ENCODE measurements at regions not wholly inside any gene's neighbourhood (a gene's known extent, or its start where the extent isn't known, plus 50 kb on each side); places are given as distances from the start of the nearest gene placed in this dataset.

- H2BK15ac ChIP-seq (ENCODE audit: low read depth, low read length), result no peak overlapping the region
- no peaks in the 10 kb centered on the region; the same call in 1 of the 2 replicates for H3K4me1 ChIP-seq (ENCODE audit: insufficient read depth, low read length)
- no peak overlapping the region for H3K4me2 ChIP-seq (ENCODE audit: insufficient read depth, insufficient read length, low read length)
- no peak for TF ChIP-seq CTCF (conservative IDR thresholded peaks at IDR 0.05)
- no peaks in the 10 kb centered on the region for H3K9me3 Mint-ChIP-seq
- no peak overlapping the region; a peak in 2 of 7 replicates for H3K27ac Mint-ChIP-seq
- H2BK5ac ChIP-seq (ENCODE audit: insufficient read length, low read length), result no peak overlapping the region
- H2BK120ac ChIP-seq (ENCODE audit: low read depth, low read length, poor library complexity, severe bottlenecking), result no peak overlapping the region
- H2BK20ac ChIP-seq (ENCODE audit: low read depth, low read length, poor library complexity, severe bottlenecking), result no peak overlapping the region
- H4K8ac ChIP-seq (replicated peaks; ENCODE audit: insufficient read length, low read depth, low read length), result no peak overlapping the region
- H3K23me2 ChIP-seq (ENCODE audit: insufficient read length, low read depth, low read length, poor library complexity, severe bottlenecking), result no peaks in the 10 kb centered on the region
- no peak overlapping the region for H4K5ac ChIP-seq (ENCODE audit: insufficient read length, low read depth, low read length)
- no peak overlapping the region for H3K4me3 Mint-ChIP-seq
- H3K27me3 ChIP-seq (ENCODE audit: insufficient read depth, low read length), result no peaks in the 10 kb centered on the region
- no peak overlapping the region for H3K56ac ChIP-seq (ENCODE audit: insufficient read length, low read depth, low read length)
- no peaks in the 10 kb centered on the region for H3K79me1 ChIP-seq (ENCODE audit: insufficient read depth, low read depth, low read length, poor library complexity, severe bottlenecking)
- H3K23ac ChIP-seq (ENCODE audit: insufficient read length, low read depth, low read length), result no peak overlapping the region
- DNase-seq, result no peak
- H3K18ac ChIP-seq (ENCODE audit: insufficient read length, low read depth, low read length), result no peak overlapping the region
- no peak overlapping the region for H3K27ac ChIP-seq (ENCODE audit: insufficient read length, low read depth, low read length)
- H3K14ac ChIP-seq (ENCODE audit: insufficient read depth, low read length), result no peak overlapping the region
- no peaks in the 10 kb centered on the region for H3K79me2 ChIP-seq (ENCODE audit: insufficient read depth, low read length)
- no peak overlapping the region for H2AK5ac ChIP-seq (ENCODE audit: insufficient read length, low read length)
- H3K9ac ChIP-seq (ENCODE audit: extremely low read depth, insufficient read length, low read length), result no peak overlapping the region
- no peak overlapping the region for H3K4ac ChIP-seq (ENCODE audit: low read depth, low read length)
- no peaks in the 10 kb centered on the region for H3K9me3 ChIP-seq (ENCODE audit: control insufficient read depth, low read depth, low read length)
- H2BK12ac ChIP-seq (ENCODE audit: insufficient read length, low read depth, low read length), result no peak overlapping the region
- H3K27me3 Mint-ChIP-seq (ENCODE audit: low read depth), result peaks cover 41% of the 10 kb centered on the region
- peaks cover 13 to 22% of the 10 kb centered on the region in 2 experiments for H3K4me1 Mint-ChIP-seq
- no peaks in the 10 kb centered on the region for H4K20me1 ChIP-seq (ENCODE audit: control insufficient read depth, insufficient read depth, insufficient read length)
- no CpG with 5 or more reads among the region's 5 CpGs for WGBS (ENCODE audit: extremely low coverage, insufficient read length, low lambda C conversion rate)
- H3T11ph ChIP-seq (ENCODE audit: low read length), result no peak overlapping the region
- no peaks in the 10 kb centered on the region for H3K36me3 Mint-ChIP-seq (ENCODE audit: insufficient read depth in 1 of 3, low read depth in 3 of 3)
- no peak overlapping the region for H2AFZ ChIP-seq (ENCODE audit: low read length)
- H4K91ac ChIP-seq (ENCODE audit: insufficient read length, low read depth, low read length), result no peak overlapping the region
Measured at GRCh38 chr11:45374653-45375059, 88.5 kb upstream of the SYT13 start.

All from H9 (cell line).